ENCODE measurements at regions not wholly inside any gene's neighbourhood (a gene's known extent, or its start where the extent isn't known, plus 50 kb on each side); places are given as distances from the start of the nearest gene placed in this dataset.

GRCh38 chrX:39988496-39988895, 109.3 kb downstream of the BCOR start:
- no peak for DNase-seq (ENCODE audit: low spot score)

- no peak for DNase-seq (ENCODE audit: low spot score)
Observed at GRCh38 chrX:39990388-39990787, 107.4 kb downstream of the BCOR start.

- no peak for DNase-seq (ENCODE audit: low spot score)
Observed at GRCh38 chrX:39992300-39992699, 105.5 kb downstream of the BCOR start.

GRCh38 chrX:39995457-39995856, 102.3 kb downstream of the BCOR start:
- no peak for DNase-seq (ENCODE audit: low spot score)

- DNase-seq (ENCODE audit: low spot score) = no peak
Observed at GRCh38 chrX:39996536-39996935, 101.2 kb downstream of the BCOR start.

GRCh38 chrX:39998636-39999406, 98.9 kb downstream of the BCOR start:
- no peak for DNase-seq (ENCODE audit: low spot score)
